ENCODE measurements at regions not wholly inside any gene's neighbourhood (a gene's known extent, or its start where the extent isn't known, plus 50 kb on each side); places are given as distances from the start of the nearest gene placed in this dataset.

GRCh38 chr1:219812491-219813203 lies 115.7 kb downstream of the SLC30A10 start:
- no peak for TF ChIP-seq CTCF (IDR thresholded peaks at IDR 0.05)
- ATAC-seq (ENCODE audit: low FRiP score) (peak; percentile 81), DNase-seq (ENCODE audit: low spot score) (no peak)

GRCh38 chr1:219812086-219812485 lies 116.3 kb downstream of the SLC30A10 start:
- TF ChIP-seq CTCF (IDR thresholded peaks at IDR 0.05) = no peak
- DNase-seq (ENCODE audit: low spot score) (no peak), ATAC-seq (ENCODE audit: low FRiP score) (peak; percentile 25)

GRCh38 chr1:219810451-219810850 lies 117.9 kb downstream of the SLC30A10 start:
- ATAC-seq (ENCODE audit: low FRiP score) (peak; percentile 58), DNase-seq (ENCODE audit: low spot score) (no peak)
- no peak for TF ChIP-seq CTCF (IDR thresholded peaks at IDR 0.05)

- no peak for DNase-seq (ENCODE audit: low spot score)
- no peak for TF ChIP-seq CTCF (IDR thresholded peaks at IDR 0.05)
- ATAC-seq (ENCODE audit: low FRiP score) = no peak
Measured at GRCh38 chr1:219808790-219809189, 119.6 kb downstream of the SLC30A10 start.

GRCh38 chr1:219806642-219807041 lies 121.7 kb downstream of the SLC30A10 start:
- DNase-seq (ENCODE audit: low spot score) (no peak), ATAC-seq (ENCODE audit: low FRiP score) (no peak)
- TF ChIP-seq CTCF (IDR thresholded peaks at IDR 0.05) = no peak

GRCh38 chr1:219806020-219806419 lies 122.3 kb downstream of the SLC30A10 start:
- ATAC-seq (ENCODE audit: low FRiP score) (no peak), DNase-seq (ENCODE audit: low spot score) (no peak)
- no peak for TF ChIP-seq CTCF (IDR thresholded peaks at IDR 0.05)

- no peak for ATAC-seq (ENCODE audit: low FRiP score)
- no peak for DNase-seq (ENCODE audit: low spot score)
- TF ChIP-seq CTCF (IDR thresholded peaks at IDR 0.05) = no peak
Measured at GRCh38 chr1:219805191-219805590, 123.2 kb downstream of the SLC30A10 start.
